ENCODE measurements at regions not wholly inside any gene's neighbourhood (a gene's known extent, or its start where the extent isn't known, plus 50 kb on each side); places are given as distances from the start of the nearest gene placed in this dataset.
A peak's percentile ranks its signal among the peaks of the same experiment; 100 is the strongest.

DNA sequence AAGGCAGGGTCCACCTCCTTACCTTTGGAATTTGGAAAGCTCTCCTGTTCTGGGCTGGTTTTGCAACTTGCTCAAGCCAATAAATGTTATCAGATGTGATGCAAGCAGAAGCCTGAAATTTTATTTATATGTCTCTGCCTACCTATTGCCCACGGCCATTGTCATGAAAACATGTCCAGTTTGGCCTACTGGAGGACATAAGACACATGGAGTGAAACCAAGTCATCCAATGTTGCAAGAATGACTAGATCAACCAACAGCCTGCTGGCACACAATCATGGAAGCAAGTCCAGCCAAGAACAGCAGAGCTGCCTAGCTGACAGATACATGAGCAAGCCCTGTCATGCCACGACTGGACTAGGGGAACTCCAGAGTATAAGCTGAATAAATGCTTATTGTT, 56.7 kb upstream of the IRAK1BP1 start:
- DNase-seq (ENCODE audit: low read depth in 2 of 2) = peak in 1 of 2 donors; percentile 40
- TF ChIP-seq CTCF (conservative IDR thresholded peaks at IDR 0.05 in 1 of 2, IDR thresholded peaks at IDR 0.05 in 1 of 2; ENCODE audit: low read depth in 1 of 2, low read length in 2 of 2) = no peak
- TF ChIP-seq EZH2 (IDR thresholded peaks at IDR 0.05; ENCODE audit: low read length, missing control alignments) = no peak
- no peak overlapping the region for H3K4me2 ChIP-seq (ENCODE audit: extremely low read depth, insufficient read depth, low read length)

More for the DNA sequence above, 56.7 kb upstream of the IRAK1BP1 start:
- Histone ChIP-seq H3K9me3 (ENCODE audit: control insufficient read depth, insufficient read depth, low read depth, low read length) (no peaks in the 10 kb centered on the region), H3K4me3 (replicated peaks in 1 of 4; ENCODE audit: control extremely low read depth in 1 of 4, insufficient read depth in 1 of 4, low read depth in 3 of 4, low read length in 4 of 4) (no peak overlapping the region), H3K27me3 (ENCODE audit: control insufficient read depth, insufficient read depth, low read length) (no peaks in the 10 kb centered on the region), H3K27ac (ENCODE audit: insufficient read depth, low read length) (no peak overlapping the region), H4K20me1 (ENCODE audit: control insufficient read depth, extremely low read depth, insufficient read depth, low read length) (no peaks in the 10 kb centered on the region), H3K36me3 (ENCODE audit: control insufficient read depth, insufficient read depth, low read length) (no peaks in the 10 kb centered on the region), H3K79me2 (ENCODE audit: control insufficient read depth, insufficient read depth, low read length) (no peaks in the 10 kb centered on the region), H3K4me1 (ENCODE audit: control insufficient read depth, extremely low read depth, insufficient read depth, low read length) (no peaks in the 10 kb centered on the region), H2AFZ (ENCODE audit: low read length) (no peak overlapping the region), H3K9ac (ENCODE audit: insufficient read depth, low read length) (no peak overlapping the region)

All from fibroblast of lung (primary cell).